Neural cell (in vitro differentiated cells): ENCODE measurements at regions not wholly inside any gene's neighbourhood (a gene's known extent, or its start where the extent isn't known, plus 50 kb on each side); places are given as distances from the start of the nearest gene placed in this dataset.

Experiments
- POLR2AphosphoS5 ChIP-seq: IDR thresholded peaks from 2 replicates; pipeline ENCODE4 v1.6.1; 2012
- RAD21 ChIP-seq: fragments of 450-650 bp; conservative IDR thresholded peaks from 2 replicates; pipeline ENCODE4 v1.6.1; 2014; ENCODE audit warnings: antibody characterized with exemption, mild to moderate bottlenecking, moderate library complexity
- TAF1 ChIP-seq: IDR thresholded peaks from 2 replicates; pipeline ENCODE4 v1.6.1; 2012; ENCODE audit warnings: low read depth
- TF ChIP-seq, protein P1 (sequence below): fragments of 450-650 bp; IDR thresholded peaks from 2 replicates; pipeline ENCODE4 v1.5.1; 2014; ENCODE audit warnings: antibody characterized with exemption, mild to moderate bottlenecking, moderate library complexity; ENCODE audit not compliant: poor library complexity, severe bottlenecking

DNA sequence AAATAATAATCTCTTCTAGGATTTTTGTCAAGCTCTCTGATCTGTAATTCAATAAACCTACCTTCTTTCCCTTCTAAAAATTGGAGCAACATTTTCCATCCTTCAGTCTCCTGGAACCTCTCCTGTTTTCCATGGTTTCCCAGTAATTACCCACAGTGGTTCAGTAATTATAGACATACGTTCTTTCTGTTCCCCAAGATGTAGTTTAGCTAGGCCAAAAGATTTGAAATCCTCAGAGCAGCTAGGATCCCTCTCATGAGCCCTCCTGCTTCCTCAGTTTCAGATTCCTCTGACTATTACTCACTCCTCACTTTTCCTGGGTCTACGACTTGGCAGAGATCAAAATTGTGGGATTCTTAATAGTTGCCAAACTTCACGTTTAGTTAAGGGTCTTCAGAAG, 76.9 kb upstream of the IGSF10 start:
- TF ChIP-seq RAD21 (no peak), TAF1 (no peak), POLR2AphosphoS5 (no peak)
- TF ChIP-seq, protein P1, sequence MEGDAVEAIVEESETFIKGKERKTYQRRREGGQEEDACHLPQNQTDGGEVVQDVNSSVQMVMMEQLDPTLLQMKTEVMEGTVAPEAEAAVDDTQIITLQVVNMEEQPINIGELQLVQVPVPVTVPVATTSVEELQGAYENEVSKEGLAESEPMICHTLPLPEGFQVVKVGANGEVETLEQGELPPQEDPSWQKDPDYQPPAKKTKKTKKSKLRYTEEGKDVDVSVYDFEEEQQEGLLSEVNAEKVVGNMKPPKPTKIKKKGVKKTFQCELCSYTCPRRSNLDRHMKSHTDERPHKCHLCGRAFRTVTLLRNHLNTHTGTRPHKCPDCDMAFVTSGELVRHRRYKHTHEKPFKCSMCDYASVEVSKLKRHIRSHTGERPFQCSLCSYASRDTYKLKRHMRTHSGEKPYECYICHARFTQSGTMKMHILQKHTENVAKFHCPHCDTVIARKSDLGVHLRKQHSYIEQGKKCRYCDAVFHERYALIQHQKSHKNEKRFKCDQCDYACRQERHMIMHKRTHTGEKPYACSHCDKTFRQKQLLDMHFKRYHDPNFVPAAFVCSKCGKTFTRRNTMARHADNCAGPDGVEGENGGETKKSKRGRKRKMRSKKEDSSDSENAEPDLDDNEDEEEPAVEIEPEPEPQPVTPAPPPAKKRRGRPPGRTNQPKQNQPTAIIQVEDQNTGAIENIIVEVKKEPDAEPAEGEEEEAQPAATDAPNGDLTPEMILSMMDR = no peak
